GM21528 (cell line): ENCODE measurements at regions not wholly inside any gene's neighbourhood (a gene's known extent, or its start where the extent isn't known, plus 50 kb on each side); places are given as distances from the start of the nearest gene placed in this dataset.
A peak's percentile ranks its signal among the peaks of the same experiment; 100 is the strongest.

ENCODE experiments used
- ATAC-seq: cut with Tn5 transposase; IDR thresholded peaks from one replicate; pipeline ENCODE4 v1.9.1; 2021; ENCODE audit warnings: mild to moderate bottlenecking, moderate library complexity; ENCODE audit not compliant: unreplicated experiment, low FRiP score

GRCh38 chr1:234730770-234731568, 121.0 kb upstream of the IRF2BP2 start:
- peak; percentile 46 for ATAC-seq

GRCh38 chr1:234730475-234730769, 120.4 kb upstream of the IRF2BP2 start:
- ATAC-seq = peak; percentile 15

DNA sequence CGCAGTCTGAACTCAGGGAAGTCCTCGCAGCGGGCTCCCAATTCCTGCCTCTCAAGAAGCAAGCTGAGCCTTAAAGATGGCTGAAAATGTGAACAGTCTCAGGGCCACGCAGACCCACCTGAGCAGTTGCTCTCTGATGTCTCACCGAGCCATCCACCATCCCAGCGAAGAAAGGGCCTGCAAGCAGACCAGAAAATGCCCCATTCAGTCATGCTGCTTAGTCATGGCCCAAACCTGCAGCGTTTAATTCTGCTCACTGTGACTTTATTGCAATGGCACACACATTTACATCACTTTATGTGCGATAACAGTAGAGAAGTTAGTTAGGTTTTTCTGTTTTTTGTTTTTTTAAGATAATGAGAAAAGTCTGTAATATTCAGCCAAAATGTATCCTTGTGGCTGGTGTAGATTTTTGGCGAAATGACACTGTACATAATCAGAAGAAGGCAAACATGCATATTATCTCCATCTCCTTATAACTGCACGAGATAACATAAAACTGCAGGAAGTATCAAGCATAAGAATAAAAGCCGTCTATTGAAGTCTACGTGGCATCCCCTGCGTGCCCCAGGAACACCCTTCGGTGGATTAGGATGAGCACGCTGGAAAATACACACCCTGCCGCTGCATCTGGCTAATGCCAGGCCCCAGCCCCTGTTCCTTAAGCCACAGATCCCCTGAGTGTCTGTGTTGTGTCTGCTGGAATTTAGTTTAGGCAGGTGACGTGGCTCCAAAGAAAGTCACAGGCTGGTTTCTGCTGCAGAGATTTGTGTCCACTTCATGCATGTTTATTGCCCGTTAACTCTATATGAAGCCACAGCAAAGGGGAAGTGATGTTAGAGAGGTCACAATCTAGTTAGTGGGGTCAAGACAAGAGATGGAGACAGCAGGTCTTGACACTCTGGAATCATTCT, 119.8 kb upstream of the IRF2BP2 start:
- no peak for ATAC-seq

- ATAC-seq = no peak
Observed at GRCh38 chr1:234728740-234729139, 118.8 kb upstream of the IRF2BP2 start.

DNA sequence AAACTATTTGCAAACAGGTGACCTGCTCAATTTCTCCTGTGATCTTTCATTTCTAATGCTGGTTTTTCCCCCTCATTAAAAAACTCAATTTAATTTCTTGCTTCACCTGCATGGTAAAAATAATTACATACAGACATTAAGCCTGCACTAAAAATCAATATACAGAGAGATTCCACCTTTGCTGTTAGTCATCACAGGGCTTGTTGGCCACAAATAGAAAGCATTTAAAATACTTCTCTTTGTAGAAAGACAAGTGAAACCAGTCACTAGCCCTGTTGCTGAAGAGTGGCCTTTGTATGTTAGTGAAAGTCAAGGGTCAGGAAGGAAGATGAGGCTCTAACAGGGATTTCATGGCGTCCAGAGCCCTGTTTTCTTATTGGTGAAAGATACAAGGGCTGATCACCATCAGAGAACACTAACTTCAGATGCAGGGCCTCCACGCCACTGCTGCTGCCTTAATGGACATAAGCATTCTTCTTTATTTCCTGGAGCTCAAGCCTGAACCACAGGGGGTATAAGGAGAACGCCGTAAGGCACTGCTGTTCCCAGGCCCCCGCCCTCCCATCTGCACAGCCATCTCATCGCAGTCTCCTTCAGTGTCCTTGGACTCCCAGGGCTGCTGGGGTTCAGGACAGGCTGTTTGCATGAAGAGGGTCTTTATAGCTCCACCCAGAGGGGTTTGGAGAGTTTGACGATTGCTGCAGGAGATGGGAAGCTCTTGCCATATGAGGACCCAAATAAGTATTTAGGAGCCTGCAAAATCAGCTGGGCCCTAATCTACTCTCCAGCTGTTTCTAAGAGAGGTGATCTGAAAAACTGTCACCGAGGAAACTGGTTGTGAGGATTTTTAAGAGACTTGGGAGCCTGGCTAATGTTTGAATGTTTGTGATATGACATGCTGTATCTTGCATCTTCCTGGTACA, 117.3 kb upstream of the IRF2BP2 start:
- ATAC-seq = no peak

DNA sequence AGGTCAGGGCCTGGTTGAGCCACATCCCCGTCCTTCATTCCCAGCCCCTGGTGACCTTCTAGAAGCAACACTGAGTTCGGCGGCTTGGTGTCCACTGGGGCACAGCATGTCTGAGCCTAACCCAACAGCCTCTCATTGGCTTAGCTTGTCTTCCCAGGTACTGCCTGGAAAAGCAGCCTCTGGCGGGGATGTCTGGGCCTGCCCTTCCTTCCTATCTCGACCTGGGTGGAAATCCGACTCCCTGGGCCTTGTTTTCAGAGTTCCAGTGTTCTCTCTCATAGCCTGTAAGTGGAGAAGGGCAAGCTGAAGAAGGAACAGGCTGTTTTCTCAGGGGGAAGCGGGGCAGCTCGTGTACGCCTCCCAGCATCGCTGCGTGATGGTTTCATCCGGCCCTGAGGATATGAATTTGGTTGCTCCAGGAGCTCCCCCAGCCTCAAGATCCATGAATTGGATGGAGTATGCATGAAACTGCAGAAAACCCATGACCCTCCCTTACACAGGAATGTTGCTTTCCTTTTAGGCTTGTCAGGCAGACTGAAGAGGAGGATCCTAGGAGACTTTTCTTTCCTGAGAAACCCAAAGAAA, 116.5 kb upstream of the IRF2BP2 start:
- no peak for ATAC-seq

DNA sequence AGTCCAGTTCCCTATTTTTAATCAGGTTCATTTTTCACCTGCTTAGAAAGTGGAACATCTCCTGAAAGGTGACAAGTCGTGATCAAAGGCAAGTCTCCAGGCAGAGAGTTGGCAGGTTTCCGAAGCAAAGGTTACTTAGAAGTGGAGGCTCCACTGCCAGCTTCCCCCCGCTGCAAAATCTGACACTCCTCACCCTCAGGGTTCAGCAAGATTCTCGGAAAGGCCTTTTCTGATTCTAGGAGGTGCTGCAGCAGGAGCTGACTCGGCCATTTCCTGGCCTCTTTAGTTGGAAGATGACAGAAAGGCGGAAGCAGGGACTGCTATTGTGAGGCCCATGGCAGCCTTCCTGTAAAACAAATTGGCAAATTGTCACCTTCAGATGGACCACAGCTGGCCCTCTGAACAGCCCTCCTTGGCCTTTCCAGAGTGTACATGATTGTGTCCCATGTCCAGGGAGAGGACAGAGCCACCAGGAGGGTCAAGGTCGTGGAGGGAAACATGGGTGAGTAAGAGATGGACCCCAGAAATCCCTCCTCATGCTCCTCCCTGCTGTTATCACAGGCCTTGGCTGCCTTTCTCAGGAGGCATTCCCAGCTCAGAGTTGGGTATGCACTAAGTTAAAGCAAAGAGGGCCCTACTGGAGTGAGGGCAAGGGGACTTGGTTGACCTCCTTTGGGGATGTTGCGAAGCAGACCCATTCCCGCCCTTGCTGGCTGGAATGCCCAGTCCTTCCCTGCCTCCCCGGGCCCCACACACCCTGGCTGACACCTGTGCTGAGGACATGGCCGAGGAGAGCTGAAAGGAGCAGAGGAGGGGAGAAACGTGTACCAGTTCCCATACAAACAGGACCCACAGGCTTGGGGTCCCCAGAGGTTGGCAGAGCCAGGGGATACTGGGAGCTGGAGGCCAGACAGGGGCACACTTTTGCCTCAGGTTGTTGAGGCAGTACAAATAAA, 115.5 kb upstream of the IRF2BP2 start:
- no peak for ATAC-seq

- ATAC-seq = peak; percentile 10
Observed at GRCh38 chr1:234724516-234725176, 114.7 kb upstream of the IRF2BP2 start.

DNA sequence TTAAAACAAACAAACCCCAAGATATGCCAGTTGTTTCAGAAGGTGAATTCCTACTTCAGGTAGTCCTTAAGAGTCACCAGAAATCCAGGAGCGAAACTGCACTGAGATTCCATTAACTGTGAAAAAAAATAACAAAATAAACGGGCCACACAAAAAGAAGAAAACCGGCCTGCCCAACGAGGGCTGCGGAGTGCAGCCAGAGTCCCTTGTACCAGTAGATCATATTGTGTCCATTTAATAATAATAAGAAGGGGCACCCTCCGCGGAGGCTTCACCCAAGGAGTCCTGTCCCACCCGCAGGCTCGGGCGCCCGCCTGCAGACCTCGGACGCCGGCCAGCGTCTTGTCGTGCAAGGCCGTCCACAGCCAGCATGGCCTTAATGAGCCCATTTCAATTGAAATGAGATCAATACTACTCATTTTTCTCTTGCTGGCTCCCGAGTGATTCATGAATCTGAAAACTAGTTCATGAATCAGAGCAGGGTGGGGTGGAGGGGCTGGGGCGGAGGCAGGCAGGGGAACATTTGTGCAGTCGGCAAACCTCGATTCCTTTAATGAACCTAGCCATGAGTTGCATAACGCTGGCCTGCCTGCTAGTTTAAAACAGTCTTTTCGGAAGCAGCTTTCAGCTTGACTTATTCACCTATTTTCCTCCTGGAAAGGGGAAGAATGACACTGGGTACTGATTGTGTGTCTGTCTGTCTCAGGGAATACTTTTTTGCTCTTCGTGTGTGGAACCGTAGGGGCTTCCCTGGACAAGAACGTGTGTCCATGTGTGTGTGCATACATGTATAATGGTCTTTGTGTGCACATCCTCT, 113.1 kb upstream of the IRF2BP2 start:
- ATAC-seq = no peak

DNA sequence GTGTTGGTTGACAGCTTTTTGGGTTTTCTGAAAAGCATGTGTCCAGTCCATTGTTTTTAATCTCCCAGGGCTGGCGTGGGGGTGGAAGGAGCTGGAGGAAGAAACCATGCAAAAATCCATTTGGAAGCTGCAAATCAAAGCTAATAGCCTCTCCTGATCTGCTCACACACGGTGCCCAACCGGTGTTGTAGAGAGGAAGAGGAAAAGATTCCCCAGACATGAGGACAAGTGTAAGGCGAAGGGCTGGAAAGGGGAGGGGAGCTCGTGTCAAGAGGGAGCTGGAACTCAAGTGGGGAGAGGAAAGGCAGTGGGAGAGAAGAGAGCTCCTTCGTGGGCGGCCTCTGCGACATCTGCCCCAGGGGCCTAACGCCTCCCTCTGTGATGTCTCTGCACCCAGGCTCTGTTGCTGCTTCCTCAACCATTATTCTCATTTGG, 112.3 kb upstream of the IRF2BP2 start:
- ATAC-seq = no peak

- no peak for ATAC-seq
Observed at GRCh38 chr1:234721476-234722269, 111.7 kb upstream of the IRF2BP2 start.

GRCh38 chr1:234720709-234721441, 110.9 kb upstream of the IRF2BP2 start:
- ATAC-seq = no peak

DNA sequence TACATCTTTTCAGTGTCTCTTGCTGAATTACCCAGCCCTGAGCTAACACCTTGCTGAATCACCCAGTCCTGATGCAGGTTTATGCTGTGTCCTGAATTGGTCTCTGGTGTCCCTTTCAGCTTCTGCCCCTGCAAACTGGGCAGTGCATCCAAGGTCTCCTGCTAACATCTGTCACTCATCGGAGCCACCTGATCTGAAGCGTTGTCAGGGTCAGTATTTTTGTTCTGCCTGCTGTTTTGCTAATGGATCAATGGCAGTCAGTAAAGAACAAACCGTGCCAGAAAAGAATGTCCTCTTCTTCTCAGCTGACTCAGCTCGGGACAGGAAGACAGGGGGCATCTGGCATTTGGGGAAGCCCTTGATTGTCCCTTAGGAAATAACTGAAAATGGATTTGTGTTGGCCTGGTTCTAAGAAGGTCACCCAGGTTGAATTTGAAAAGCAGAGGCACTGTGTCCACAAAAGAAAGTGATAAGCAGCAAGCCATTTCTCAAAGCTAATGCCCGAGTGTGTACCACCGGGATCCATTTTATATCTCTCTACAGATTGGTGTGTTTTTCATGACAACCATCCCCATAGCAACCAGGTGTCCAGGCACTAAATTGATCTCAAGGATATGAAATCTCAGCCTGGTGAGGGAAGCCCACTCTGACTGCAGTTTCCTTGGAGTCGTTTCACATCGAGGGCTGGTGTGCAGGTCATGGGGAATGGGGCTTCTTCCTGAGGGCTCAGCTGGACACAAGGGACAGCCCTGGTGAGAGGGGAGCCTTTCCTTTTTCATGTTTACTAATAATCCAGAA, 109.7 kb upstream of the IRF2BP2 start:
- ATAC-seq = no peak

DNA sequence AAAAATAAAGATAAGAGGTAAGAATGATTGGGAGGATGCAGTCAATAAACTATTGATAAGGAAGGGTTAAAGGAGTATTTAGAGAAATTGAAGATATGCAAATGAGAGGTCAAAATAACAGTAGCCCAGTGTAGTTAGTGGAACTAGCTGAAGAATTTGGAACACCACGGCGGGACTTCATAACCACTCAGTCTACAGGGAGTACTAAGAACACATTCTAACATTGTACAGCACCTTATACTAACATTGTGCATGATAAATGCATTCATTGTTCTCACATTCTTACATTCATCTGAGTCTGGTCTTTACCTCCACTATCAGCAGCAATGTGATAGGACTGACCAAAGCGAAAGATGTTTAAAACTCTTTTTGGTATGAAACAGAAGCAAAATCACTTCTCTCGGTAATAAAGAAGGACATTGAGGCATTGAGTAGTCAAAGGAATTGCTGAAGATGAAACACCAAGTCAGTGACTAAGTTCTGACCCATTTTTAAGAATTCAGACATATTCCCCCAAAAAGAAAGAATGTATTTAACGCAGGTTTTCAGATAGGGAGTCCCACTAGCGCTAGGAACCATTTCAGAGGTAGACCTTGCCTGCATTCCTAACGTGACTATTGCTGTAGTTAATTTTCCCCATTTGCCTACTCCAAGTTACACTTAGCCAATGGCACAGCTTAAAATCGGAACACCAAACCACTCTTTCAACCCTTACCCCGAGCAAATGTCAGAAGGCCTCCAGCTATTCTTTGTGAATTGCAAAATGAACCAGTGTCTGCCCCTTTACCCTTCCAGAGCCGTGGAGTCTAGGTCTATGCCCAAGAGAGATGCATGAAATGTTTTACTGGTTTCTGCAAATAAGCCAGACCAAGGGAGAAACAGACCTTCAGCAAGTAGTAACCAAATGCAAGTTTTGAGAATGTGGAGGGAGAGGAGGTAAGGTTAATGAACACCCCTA, 108.8 kb upstream of the IRF2BP2 start:
- no peak for ATAC-seq
